ENCODE measurements at regions not wholly inside any gene's neighbourhood (a gene's known extent, or its start where the extent isn't known, plus 50 kb on each side); places are given as distances from the start of the nearest gene placed in this dataset.

DNA sequence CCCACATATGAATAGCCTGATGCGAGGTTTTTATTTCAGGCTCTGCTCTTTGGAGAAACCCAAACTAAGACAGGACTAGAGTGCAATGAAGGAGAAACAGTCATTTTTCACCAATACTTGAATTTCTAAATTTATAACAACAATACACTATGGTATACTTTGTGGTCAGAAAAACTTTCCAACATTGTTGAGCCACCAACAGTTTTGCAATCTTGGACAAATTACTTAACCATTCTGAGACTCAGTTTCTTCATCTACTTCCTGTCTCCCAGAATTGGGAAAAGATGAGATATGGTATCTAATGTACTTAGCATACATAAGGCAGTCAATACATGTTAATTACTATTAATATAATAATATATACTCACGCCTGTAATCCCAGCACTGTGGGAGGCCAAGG is 519.8 kb upstream of the PLXNA2 start:
- intact Hi-C loops (cut with micrococcal nuclease; ENCODE audit: unreplicated experiment) = no loop called here
- ChIA-PET POLR2A (no interaction called here), CTCF (no interaction called here)
- Mint-ChIP-seq H3K27me3 (ENCODE audit: insufficient read depth, unreplicated experiment) (peaks cover 2% of the 10 kb centered on the region), H3K9me3 (ENCODE audit: unreplicated experiment) (no peaks in the 10 kb centered on the region), H3K4me1 (ENCODE audit: low read depth, unreplicated experiment) (no peaks in the 10 kb centered on the region), H3K27ac (ENCODE audit: unreplicated experiment) (no peak overlapping the region), H3K36me3 (ENCODE audit: insufficient read depth, unreplicated experiment) (no peaks in the 10 kb centered on the region), H3K4me3 (ENCODE audit: unreplicated experiment) (no peak overlapping the region)
- Histone ChIP-seq H3K9me3 (no peaks in the 10 kb centered on the region), H3K27me3 (replicated peaks; ENCODE audit: control insufficient read depth, insufficient read depth, low read length) (no peaks in the 10 kb centered on the region), H3K4me3 (ENCODE audit: low read depth, low read length) (no peak overlapping the region), H3K36me3 (ENCODE audit: control insufficient read depth, insufficient read depth, low read length) (no peaks in the 10 kb centered on the region), H3K4me1 (no peaks in the 10 kb centered on the region)
- TF ChIP-seq, protein P1, sequence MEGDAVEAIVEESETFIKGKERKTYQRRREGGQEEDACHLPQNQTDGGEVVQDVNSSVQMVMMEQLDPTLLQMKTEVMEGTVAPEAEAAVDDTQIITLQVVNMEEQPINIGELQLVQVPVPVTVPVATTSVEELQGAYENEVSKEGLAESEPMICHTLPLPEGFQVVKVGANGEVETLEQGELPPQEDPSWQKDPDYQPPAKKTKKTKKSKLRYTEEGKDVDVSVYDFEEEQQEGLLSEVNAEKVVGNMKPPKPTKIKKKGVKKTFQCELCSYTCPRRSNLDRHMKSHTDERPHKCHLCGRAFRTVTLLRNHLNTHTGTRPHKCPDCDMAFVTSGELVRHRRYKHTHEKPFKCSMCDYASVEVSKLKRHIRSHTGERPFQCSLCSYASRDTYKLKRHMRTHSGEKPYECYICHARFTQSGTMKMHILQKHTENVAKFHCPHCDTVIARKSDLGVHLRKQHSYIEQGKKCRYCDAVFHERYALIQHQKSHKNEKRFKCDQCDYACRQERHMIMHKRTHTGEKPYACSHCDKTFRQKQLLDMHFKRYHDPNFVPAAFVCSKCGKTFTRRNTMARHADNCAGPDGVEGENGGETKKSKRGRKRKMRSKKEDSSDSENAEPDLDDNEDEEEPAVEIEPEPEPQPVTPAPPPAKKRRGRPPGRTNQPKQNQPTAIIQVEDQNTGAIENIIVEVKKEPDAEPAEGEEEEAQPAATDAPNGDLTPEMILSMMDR (IDR thresholded peaks at IDR 0.05; ENCODE audit: insufficient read depth in 1 of 2, low read depth in 1 of 2, low read length in 1 of 2, severe bottlenecking in 1 of 2, unreplicated experiment in 1 of 2) = no peak
- no TSS peak for BruUV-seq (replicated peaks)
- DNase-seq = no peak

DNA sequence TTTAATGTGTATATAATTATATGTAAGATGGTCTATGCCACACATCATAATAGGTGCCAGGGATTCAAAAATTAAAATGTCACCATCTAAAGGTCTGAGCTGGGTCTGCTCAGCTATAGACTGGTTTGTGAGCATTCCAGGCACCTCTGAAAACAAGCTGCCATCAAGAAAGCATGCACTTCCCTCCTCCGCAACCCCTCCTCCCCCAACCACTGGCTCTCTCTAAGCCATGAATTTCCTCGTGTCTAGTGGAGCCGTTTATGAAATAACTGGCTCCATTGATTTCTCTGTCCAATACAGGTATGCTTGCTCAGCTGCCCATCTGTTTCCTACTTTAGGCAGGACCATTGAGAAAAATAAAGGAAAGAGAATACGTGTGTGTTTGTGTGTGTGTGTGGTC is 522.6 kb upstream of the PLXNA2 start:
- CTCF ChIA-PET = no interaction called here
- intact Hi-C loops (cut with micrococcal nuclease; ENCODE audit: unreplicated experiment) = no loop called here
- no peak overlapping the region for H3K27ac Mint-ChIP-seq (ENCODE audit: unreplicated experiment)

DNA sequence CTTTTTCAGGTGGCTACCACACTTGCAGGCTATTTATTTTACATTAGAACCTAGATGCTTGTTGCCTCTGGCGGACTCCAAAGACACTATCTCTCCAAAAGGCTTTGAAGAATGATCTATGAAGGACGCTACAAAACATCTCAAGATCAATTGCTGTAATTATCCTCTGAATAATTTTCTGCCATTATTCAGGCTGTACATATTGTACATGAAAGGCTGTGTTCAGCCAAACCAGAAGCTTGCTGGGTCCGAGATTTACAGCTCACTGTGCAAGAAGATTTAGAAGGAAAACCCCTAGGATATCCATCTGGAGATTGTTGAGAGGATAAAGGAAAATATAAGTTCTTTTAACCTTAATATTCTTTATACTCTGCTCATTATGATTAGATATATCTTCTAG is 523.6 kb upstream of the PLXNA2 start:
- Mint-ChIP-seq H3K36me3 (ENCODE audit: insufficient read depth, unreplicated experiment) (no peaks in the 10 kb centered on the region), H3K9me3 (ENCODE audit: unreplicated experiment) (no peaks in the 10 kb centered on the region), H3K27me3 (ENCODE audit: insufficient read depth, unreplicated experiment) (peaks cover 5% of the 10 kb centered on the region), H3K4me1 (ENCODE audit: low read depth, unreplicated experiment) (no peaks in the 10 kb centered on the region), H3K4me3 (ENCODE audit: unreplicated experiment) (no peak overlapping the region), H3K27ac (ENCODE audit: unreplicated experiment) (no peak overlapping the region)
- Histone ChIP-seq H3K36me3 (ENCODE audit: control insufficient read depth, insufficient read depth, low read length) (no peaks in the 10 kb centered on the region), H3K9me3 (no peaks in the 10 kb centered on the region), H3K27me3 (replicated peaks; ENCODE audit: control insufficient read depth, insufficient read depth, low read length) (no peaks in the 10 kb centered on the region), H3K4me1 (no peaks in the 10 kb centered on the region), H3K4me3 (ENCODE audit: low read depth, low read length) (no peak overlapping the region)
- TF ChIP-seq, protein P1 (IDR thresholded peaks at IDR 0.05; ENCODE audit: insufficient read depth in 1 of 2, low read depth in 1 of 2, low read length in 1 of 2, severe bottlenecking in 1 of 2, unreplicated experiment in 1 of 2) = no peak
- CTCF ChIA-PET = no interaction called here
- DNase-seq = no peak
- no TSS peak for BruUV-seq (replicated peaks)
- POLR2A ChIA-PET = no interaction called here
- intact Hi-C loops (cut with micrococcal nuclease; ENCODE audit: unreplicated experiment) = no loop called here

More for the DNA sequence above, 522.6 kb upstream of the PLXNA2 start:
- Histone ChIP-seq H3K4me3 (ENCODE audit: low read depth, low read length) (no peak overlapping the region), H3K4me1 (no peaks in the 10 kb centered on the region), H3K36me3 (ENCODE audit: control insufficient read depth, insufficient read depth, low read length) (no peaks in the 10 kb centered on the region), H3K9me3 (no peaks in the 10 kb centered on the region), H3K27me3 (replicated peaks; ENCODE audit: control insufficient read depth, insufficient read depth, low read length) (no peaks in the 10 kb centered on the region)
- no peak overlapping the region for H3K4me3 Mint-ChIP-seq (ENCODE audit: unreplicated experiment)
- no peaks in the 10 kb centered on the region for H3K36me3 Mint-ChIP-seq (ENCODE audit: insufficient read depth, unreplicated experiment)
- H3K9me3 Mint-ChIP-seq (ENCODE audit: unreplicated experiment) = no peaks in the 10 kb centered on the region
- DNase-seq = no peak
- peaks cover 2% of the 10 kb centered on the region for H3K27me3 Mint-ChIP-seq (ENCODE audit: insufficient read depth, unreplicated experiment)
- POLR2A ChIA-PET = no interaction called here
- no TSS peak for BruUV-seq (replicated peaks)
- no peaks in the 10 kb centered on the region for H3K4me1 Mint-ChIP-seq (ENCODE audit: low read depth, unreplicated experiment)
- TF ChIP-seq, protein P1 (IDR thresholded peaks at IDR 0.05; ENCODE audit: insufficient read depth in 1 of 2, low read depth in 1 of 2, low read length in 1 of 2, severe bottlenecking in 1 of 2, unreplicated experiment in 1 of 2) = no peak

Measured in Caco-2 (cell line).